Endodermal cell (in vitro differentiated cells): ENCODE measurements at regions not wholly inside any gene's neighbourhood (a gene's known extent, or its start where the extent isn't known, plus 50 kb on each side); places are given as distances from the start of the nearest gene placed in this dataset.
A peak's percentile ranks its signal among the peaks of the same experiment; 100 is the strongest.

ENCODE experiments used
- DNase-seq: peaks from one replicate; pipeline ENCODE4 v3.0.0-alpha.2; 2017
- H3K27ac ChIP-seq: 2 replicates; pipeline ENCODE4 v1.5.1; 2013; ENCODE audit warnings: mild to moderate bottlenecking, low read depth, low read length, moderate library complexity
- H3K27me3 ChIP-seq: 2 replicates; pipeline ENCODE4 v1.6.1; 2013; ENCODE audit warnings: mild to moderate bottlenecking, low read length, moderate library complexity; ENCODE audit not compliant: insufficient read depth, control insufficient read depth, poor library complexity, severe bottlenecking
- H3K36me3 ChIP-seq: 2 replicates; pipeline ENCODE4 v1.7.0; 2013; ENCODE audit warnings: mild to moderate bottlenecking, low read length, moderate library complexity; ENCODE audit not compliant: control insufficient read depth, insufficient read depth
- H3K4me1 ChIP-seq: one replicate; pipeline ENCODE4 v1.7.0; 2013; ENCODE audit warnings: low read length; ENCODE audit not compliant: control insufficient read depth, insufficient read depth
- H3K4me3 ChIP-seq: 2 replicates; pipeline ENCODE4 v1.5.1; 2013; ENCODE audit warnings: mild to moderate bottlenecking, low read length, moderate library complexity
- H3K9ac ChIP-seq: 2 replicates; pipeline ENCODE4 v1.6.1; 2013; ENCODE audit warnings: mild to moderate bottlenecking, low read length, moderate library complexity; ENCODE audit not compliant: poor library complexity, severe bottlenecking; ENCODE audit errors: extremely low read depth
- H3K9me3 ChIP-seq: 2 replicates; pipeline ENCODE4 v1.6.1; 2013; ENCODE audit warnings: mild to moderate bottlenecking, low read length, moderate library complexity; ENCODE audit not compliant: control insufficient read depth
- H3K27ac Mint-ChIP-seq: 2 replicates; pipeline ENCODE4 v1.8.0; 2020; ENCODE audit warnings: mixed read lengths
- H3K27me3 Mint-ChIP-seq: 2 replicates; pipeline ENCODE4 v1.8.0; 2021; ENCODE audit warnings: mild to moderate bottlenecking, mixed read lengths; ENCODE audit not compliant: insufficient read depth
- H3K36me3 Mint-ChIP-seq: 2 replicates; pipeline ENCODE4 v1.8.0; 2020; ENCODE audit warnings: low read depth, mixed read lengths
- H3K4me1 Mint-ChIP-seq: 2 replicates; pipeline ENCODE4 v1.8.0; 2020; ENCODE audit warnings: mixed read lengths
- H3K4me3 Mint-ChIP-seq: 2 replicates; pipeline ENCODE4 v1.8.0; 2020; ENCODE audit warnings: mild to moderate bottlenecking, moderate library complexity, mixed read lengths
- H3K9me3 Mint-ChIP-seq: 2 replicates; pipeline ENCODE4 v1.8.0; 2020; ENCODE audit warnings: mild to moderate bottlenecking, mixed read lengths
- CTCF ChIP-seq: fragments of 200-600 bp; sonication (generic); conservative IDR thresholded peaks from 2 replicates; pipeline ENCODE4 v1.5.0; 2021; ENCODE audit warnings: antibody characterized with exemption, mild to moderate bottlenecking
- WGBS, 2 experiments: methylation state at CpG; one replicate each; pipeline versions ENCODE4 v1.1.5 to v1.1.7; 2013; ENCODE audit warnings: missing lambda C conversion rate in 2 of 2, mixed read lengths in 1 of 2; ENCODE audit not compliant: insufficient coverage in 1 of 2, insufficient read length in 1 of 2; 5-methylcytosine and 5-hydroxymethylcytosine counted together

DNA sequence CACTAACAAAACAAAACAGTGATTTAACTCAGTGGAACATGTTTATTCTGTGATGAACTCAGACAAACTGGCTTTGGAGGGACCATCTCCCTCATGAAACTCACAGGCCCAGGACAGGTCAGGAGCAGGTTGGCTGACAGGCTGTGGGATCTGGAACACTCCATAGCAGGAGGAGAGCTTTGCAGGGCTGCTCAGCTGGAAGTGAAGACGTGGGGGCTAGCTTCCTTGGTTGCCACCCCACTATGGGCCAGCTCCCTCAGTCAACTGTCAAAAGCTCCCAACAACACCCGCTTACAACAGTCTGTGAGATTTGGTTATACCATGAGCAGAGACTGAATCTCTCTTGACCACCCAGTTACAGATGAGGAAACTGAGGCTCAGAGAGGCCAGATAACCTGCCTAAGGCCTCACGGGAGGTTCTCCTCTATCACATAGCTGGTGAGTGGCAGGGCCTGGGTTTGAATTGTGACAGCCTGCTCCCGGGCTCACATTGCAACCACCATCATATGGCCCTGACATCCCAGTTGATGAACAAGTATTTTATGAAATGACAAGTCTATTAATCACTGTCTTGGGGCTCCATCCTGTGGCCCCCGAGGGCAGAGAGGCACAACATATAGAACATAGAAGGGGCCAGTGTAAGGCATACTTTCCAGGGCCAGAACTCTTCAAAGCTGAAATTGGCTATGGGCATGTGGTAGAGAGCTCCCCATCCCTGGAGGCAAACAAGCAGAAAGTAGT lies 473.4 kb downstream of the MN1 start:
- no peak for DNase-seq
- Histone ChIP-seq H3K9ac (no peak overlapping the region), H3K9me3 (no peaks in the 10 kb centered on the region), H3K4me3 (no peak overlapping the region), H3K36me3 (no peaks in the 10 kb centered on the region), H3K27ac (no peak overlapping the region), H3K27me3 (no peaks in the 10 kb centered on the region), H3K4me1 (no peaks in the 10 kb centered on the region)
- no peak overlapping the region for H3K4me3 Mint-ChIP-seq
- no peak for TF ChIP-seq CTCF
- no peak overlapping the region for H3K27ac Mint-ChIP-seq
- 83 to 87% methylated on average over 3 to 5 of the region's 5 CpGs for WGBS, 2 experiments
- H3K27me3 Mint-ChIP-seq, result peaks cover 21% of the 10 kb centered on the region
- no peaks in the 10 kb centered on the region for H3K9me3 Mint-ChIP-seq
- peaks cover 3% of the 10 kb centered on the region for H3K4me1 Mint-ChIP-seq
- no peaks in the 10 kb centered on the region for H3K36me3 Mint-ChIP-seq

DNA sequence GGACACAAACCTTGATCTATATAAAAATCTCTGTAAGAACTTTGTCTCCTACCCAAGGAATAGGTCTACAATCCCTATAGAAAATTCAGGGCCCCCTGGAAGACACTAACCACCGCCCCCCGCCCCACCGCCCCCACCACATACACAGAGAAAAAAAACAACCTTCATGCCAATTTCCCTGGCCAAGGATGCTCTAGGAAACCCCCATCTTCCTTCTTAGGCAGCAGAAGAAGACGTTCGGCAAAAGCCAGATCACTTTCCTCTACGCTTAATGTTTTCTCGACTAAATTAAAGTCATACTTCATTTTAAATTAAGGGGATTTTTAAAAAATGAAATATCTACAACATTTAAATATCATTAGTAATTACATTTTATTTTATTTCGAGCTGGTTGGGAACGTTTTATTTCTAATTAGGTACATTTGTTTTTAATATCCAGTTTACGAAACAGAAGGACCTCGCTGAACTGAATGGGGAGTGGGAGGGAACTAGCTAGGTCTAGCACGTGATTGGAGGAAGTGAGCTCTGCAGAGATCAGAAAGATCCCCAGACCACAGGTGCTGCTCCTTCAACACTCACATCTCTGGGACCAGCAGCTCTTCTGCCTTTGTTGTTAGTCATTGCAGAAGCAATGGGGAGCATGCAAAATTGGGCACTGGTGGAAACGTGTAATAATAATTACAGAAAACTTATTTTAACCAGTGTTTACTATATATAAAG lies 472.3 kb downstream of the MN1 start:
- peak; percentile 68 for DNase-seq
- 23 to 29% methylated on average over 4 to 10 of the region's 13 CpGs for WGBS, 2 experiments
- TF ChIP-seq CTCF, result no peak
- H3K9me3 Mint-ChIP-seq, result no peaks in the 10 kb centered on the region
- H3K4me1 Mint-ChIP-seq, result peaks cover 3% of the 10 kb centered on the region
- H3K36me3 Mint-ChIP-seq, result no peaks in the 10 kb centered on the region
- H3K27me3 ChIP-seq, result no peaks in the 10 kb centered on the region
- no peak overlapping the region for H3K4me3 Mint-ChIP-seq
- H3K9ac ChIP-seq, result no peak overlapping the region
- H3K9me3 ChIP-seq, result no peaks in the 10 kb centered on the region
- H3K27ac Mint-ChIP-seq, result no peak overlapping the region
- H3K27me3 Mint-ChIP-seq, result peaks cover 21% of the 10 kb centered on the region
- H3K4me3 ChIP-seq, result no peak overlapping the region
- no peak overlapping the region for H3K27ac ChIP-seq
- no peaks in the 10 kb centered on the region for H3K4me1 ChIP-seq
- H3K36me3 ChIP-seq, result no peaks in the 10 kb centered on the region

DNA sequence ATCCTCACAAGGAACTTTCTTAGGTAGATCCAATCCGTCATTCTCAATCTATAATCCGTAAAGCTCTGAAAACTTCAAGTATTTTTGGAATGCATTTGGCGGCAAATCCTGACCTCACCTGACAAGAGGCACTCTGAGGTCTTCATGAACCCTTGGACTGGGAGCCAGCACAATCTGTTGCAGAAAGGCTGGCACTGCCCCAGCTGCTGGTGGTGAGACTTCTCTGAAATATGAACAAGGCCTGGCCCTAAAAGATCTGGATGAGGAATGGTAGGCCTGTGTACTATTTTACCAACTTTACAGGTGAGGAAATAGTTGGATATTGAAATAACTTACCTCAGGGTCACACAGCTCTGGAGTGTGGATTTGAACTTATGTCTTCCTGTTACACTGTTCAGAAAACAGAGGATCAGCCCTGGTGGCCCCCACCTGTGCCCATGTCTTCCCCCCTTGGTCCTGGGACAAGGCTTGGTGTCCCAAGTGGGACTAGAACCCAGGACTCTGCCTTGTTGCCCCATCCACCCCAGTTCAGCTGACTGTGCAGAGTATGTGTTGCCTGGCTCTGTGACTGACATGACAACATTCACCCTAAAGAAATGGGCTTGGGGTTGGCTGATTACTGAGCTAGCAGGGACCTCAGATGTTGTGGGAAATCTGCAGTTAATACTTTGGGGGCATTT lies 471.4 kb downstream of the MN1 start:
- Mint-ChIP-seq H3K36me3 (no peaks in the 10 kb centered on the region), H3K27ac (no peak overlapping the region), H3K4me3 (no peak overlapping the region), H3K4me1 (peaks cover 3% of the 10 kb centered on the region), H3K27me3 (peaks cover 24% of the 10 kb centered on the region), H3K9me3 (no peaks in the 10 kb centered on the region)
- Histone ChIP-seq H3K36me3 (no peaks in the 10 kb centered on the region), H3K27me3 (no peaks in the 10 kb centered on the region), H3K9me3 (no peaks in the 10 kb centered on the region), H3K9ac (no peak overlapping the region), H3K4me3 (no peak overlapping the region), H3K27ac (no peak overlapping the region), H3K4me1 (no peaks in the 10 kb centered on the region)
- 88 to 100% methylated on average over 2 to 3 of the region's 3 CpGs for WGBS, 2 experiments
- no peak for DNase-seq
- TF ChIP-seq CTCF, result no peak
